ENCODE measurements at regions not wholly inside any gene's neighbourhood (a gene's known extent, or its start where the extent isn't known, plus 50 kb on each side); places are given as distances from the start of the nearest gene placed in this dataset.

DNA sequence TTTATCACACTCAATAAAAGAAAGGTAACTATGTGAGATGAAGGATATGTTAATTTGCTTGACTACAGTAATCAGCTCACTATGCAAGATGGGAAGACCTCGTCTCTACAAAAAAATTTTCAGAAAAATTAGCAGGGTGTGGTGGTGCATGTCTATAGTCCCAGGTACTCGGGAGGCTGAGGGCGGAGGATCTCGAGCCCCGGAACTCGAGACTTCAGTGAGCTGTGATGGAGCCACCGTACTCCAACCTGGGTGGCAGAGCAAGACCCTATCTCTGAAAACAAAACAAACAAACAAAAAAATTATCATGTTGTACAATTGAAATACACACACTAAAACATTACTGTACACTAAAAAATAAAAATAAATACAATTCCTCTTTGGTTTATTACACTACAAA is 376.7 kb upstream of the KLHL1 start:
- Histone ChIP-seq H3K9ac (replicated peaks; ENCODE audit: extremely low read depth, insufficient read depth, low read length) (no peak overlapping the region), H3K4me1 (ENCODE audit: control insufficient read depth, extremely low read depth, insufficient read depth, low read length) (no peaks in the 10 kb centered on the region), H3K4me2 (ENCODE audit: insufficient read depth, low read length) (no peak overlapping the region), H3K27ac (ENCODE audit: insufficient read depth, low read depth, low read length) (no peak overlapping the region), H2AFZ (ENCODE audit: low read depth, low read length) (no peak overlapping the region), H3K9me3 (replicated peaks; ENCODE audit: control insufficient read depth, insufficient read depth, low read length) (no peaks in the 10 kb centered on the region), H3K4me3 (replicated peaks in 1 of 3; ENCODE audit: insufficient read depth in 1 of 3, low read depth in 1 of 3, low read length in 3 of 3) (no peak overlapping the region), H3K27me3 (ENCODE audit: control insufficient read depth in 2 of 2, insufficient read depth in 2 of 2, low read length in 2 of 2) (no peaks in the 10 kb centered on the region), H3K36me3 (ENCODE audit: control insufficient read depth in 2 of 2, extremely low read depth in 1 of 2, insufficient read depth in 2 of 2, low read length in 2 of 2) (no peaks in the 10 kb centered on the region), H3K9me1 (replicated peaks; ENCODE audit: control insufficient read depth, extremely low read depth, insufficient read depth, low read length) (no peaks in the 10 kb centered on the region), H4K20me1 (replicated peaks; ENCODE audit: control insufficient read depth, extremely low read depth, insufficient read depth, low read length) (no peaks in the 10 kb centered on the region), H3K79me2 (ENCODE audit: control insufficient read depth, insufficient read depth, low read length) (no peaks in the 10 kb centered on the region)
- POLR2A ChIA-PET, result no interaction called here
- DNase-seq (ENCODE audit: low read depth, low spot score) (no peak), FAIRE-seq (no peak)
- no TSS peak for BruUV-seq (replicated peaks)
- no peak for TF ChIP-seq MYC (IDR thresholded peaks at IDR 0.05; ENCODE audit: low read depth, low read length)
- no peak for TF ChIP-seq GATA2 (IDR thresholded peaks at IDR 0.05; ENCODE audit: insufficient read depth, insufficient read length, low read depth, low read length)
- no peak for TF ChIP-seq EZH2 (IDR thresholded peaks at IDR 0.05; ENCODE audit: borderline replicate concordance, low read depth, low read length, severe bottlenecking)
- TF ChIP-seq, protein P1, sequence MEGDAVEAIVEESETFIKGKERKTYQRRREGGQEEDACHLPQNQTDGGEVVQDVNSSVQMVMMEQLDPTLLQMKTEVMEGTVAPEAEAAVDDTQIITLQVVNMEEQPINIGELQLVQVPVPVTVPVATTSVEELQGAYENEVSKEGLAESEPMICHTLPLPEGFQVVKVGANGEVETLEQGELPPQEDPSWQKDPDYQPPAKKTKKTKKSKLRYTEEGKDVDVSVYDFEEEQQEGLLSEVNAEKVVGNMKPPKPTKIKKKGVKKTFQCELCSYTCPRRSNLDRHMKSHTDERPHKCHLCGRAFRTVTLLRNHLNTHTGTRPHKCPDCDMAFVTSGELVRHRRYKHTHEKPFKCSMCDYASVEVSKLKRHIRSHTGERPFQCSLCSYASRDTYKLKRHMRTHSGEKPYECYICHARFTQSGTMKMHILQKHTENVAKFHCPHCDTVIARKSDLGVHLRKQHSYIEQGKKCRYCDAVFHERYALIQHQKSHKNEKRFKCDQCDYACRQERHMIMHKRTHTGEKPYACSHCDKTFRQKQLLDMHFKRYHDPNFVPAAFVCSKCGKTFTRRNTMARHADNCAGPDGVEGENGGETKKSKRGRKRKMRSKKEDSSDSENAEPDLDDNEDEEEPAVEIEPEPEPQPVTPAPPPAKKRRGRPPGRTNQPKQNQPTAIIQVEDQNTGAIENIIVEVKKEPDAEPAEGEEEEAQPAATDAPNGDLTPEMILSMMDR (IDR thresholded peaks at IDR 0.05; ENCODE audit: extremely low read depth in 1 of 2, insufficient read depth in 1 of 2, low read depth in 1 of 2, low read length in 2 of 2), result no peak
- no peak for TF ChIP-seq POLR2A (IDR thresholded peaks at IDR 0.05; ENCODE audit: low read depth, low read length)
- no peak for TF ChIP-seq JUN (IDR thresholded peaks at IDR 0.05; ENCODE audit: borderline replicate concordance, insufficient read depth, insufficient read length, low read depth)
- TF ChIP-seq, protein P2, sequence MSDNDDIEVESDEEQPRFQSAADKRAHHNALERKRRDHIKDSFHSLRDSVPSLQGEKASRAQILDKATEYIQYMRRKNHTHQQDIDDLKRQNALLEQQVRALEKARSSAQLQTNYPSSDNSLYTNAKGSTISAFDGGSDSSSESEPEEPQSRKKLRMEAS (IDR thresholded peaks at IDR 0.05; ENCODE audit: insufficient read depth, insufficient read length), result no peak
- no peak for TF ChIP-seq POLR2AphosphoS5 (IDR thresholded peaks at IDR 0.05; ENCODE audit: insufficient read depth, low read depth, low read length)
- TF ChIP-seq FOS (IDR thresholded peaks at IDR 0.05; ENCODE audit: borderline replicate concordance, insufficient read depth, low read length), result no peak
- dilution Hi-C loops (cut with MboI; ENCODE audit: extremely low pct_ligation_motif_present, low sequenced_read_pairs), result no loop called here
- CTCF ChIA-PET, result no interaction called here
- intact Hi-C loops (cut with micrococcal nuclease), result no loop called here
